DOHH2 (cell line): ENCODE measurements at regions not wholly inside any gene's neighbourhood (a gene's known extent, or its start where the extent isn't known, plus 50 kb on each side); places are given as distances from the start of the nearest gene placed in this dataset.

Experiments
- EZH2phosphoT487 ChIP-seq: fragments of 200-600 bp; sonication (generic); IDR thresholded peaks from 2 replicates; pipeline ENCODE4 v1.6.1; 2017; ENCODE audit warnings: borderline replicate concordance, mild to moderate bottlenecking, antibody characterized with exemption, low read length, moderate library complexity, mixed read lengths
- TF ChIP-seq, protein P1 (sequence below): fragments of 200-600 bp; sonication (generic); IDR thresholded peaks from one replicate; pipeline ENCODE4 v1.5.1; 2014; ENCODE audit warnings: antibody characterized with exemption, mild to moderate bottlenecking, low read depth, low read length; ENCODE audit not compliant: poor library complexity, severe bottlenecking

- TF ChIP-seq, protein P1, sequence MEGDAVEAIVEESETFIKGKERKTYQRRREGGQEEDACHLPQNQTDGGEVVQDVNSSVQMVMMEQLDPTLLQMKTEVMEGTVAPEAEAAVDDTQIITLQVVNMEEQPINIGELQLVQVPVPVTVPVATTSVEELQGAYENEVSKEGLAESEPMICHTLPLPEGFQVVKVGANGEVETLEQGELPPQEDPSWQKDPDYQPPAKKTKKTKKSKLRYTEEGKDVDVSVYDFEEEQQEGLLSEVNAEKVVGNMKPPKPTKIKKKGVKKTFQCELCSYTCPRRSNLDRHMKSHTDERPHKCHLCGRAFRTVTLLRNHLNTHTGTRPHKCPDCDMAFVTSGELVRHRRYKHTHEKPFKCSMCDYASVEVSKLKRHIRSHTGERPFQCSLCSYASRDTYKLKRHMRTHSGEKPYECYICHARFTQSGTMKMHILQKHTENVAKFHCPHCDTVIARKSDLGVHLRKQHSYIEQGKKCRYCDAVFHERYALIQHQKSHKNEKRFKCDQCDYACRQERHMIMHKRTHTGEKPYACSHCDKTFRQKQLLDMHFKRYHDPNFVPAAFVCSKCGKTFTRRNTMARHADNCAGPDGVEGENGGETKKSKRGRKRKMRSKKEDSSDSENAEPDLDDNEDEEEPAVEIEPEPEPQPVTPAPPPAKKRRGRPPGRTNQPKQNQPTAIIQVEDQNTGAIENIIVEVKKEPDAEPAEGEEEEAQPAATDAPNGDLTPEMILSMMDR, result no peak
- no peak for TF ChIP-seq EZH2phosphoT487
These were observed 76.5 kb upstream of the ARID5B start for GRCh38 chr10:61825001-61825400.
